Skeletal muscle satellite cell (primary cell): ENCODE measurements at regions not wholly inside any gene's neighbourhood (a gene's known extent, or its start where the extent isn't known, plus 50 kb on each side); places are given as distances from the start of the nearest gene placed in this dataset.
"Not testable (repeated sequence)": the region's sequence is repeated elsewhere in the genome, so short reads cannot be mapped to it uniquely, and the experiment has no call there.

Experiments
- H3K27me3 ChIP-seq: 2 replicates; pipeline ENCODE4 v1.7.0; 2013; ENCODE audit warnings: low read length; ENCODE audit not compliant: control insufficient read depth, insufficient read depth
- H3K36me3 ChIP-seq: 2 replicates; pipeline ENCODE4 v1.7.0; 2013; ENCODE audit warnings: mild to moderate bottlenecking, control low read depth, low read length; ENCODE audit not compliant: insufficient read depth
- H3K4me1 ChIP-seq: 2 replicates; pipeline ENCODE4 v1.7.0; 2013; ENCODE audit warnings: low read length; ENCODE audit not compliant: control insufficient read depth, insufficient read depth
- H3K4me2 ChIP-seq: 2 replicates; pipeline ENCODE4 v1.7.0; 2013; ENCODE audit warnings: mild to moderate bottlenecking, low read length
- H3K4me3 ChIP-seq: 2 replicates; pipeline ENCODE4 v1.7.0; 2013; ENCODE audit warnings: low read length
- H3K9ac ChIP-seq: 2 replicates; pipeline ENCODE4 v1.7.0; 2013; ENCODE audit warnings: mild to moderate bottlenecking, low read depth, low read length, moderate library complexity
- H3K9me3 ChIP-seq: replicated peaks from 2 replicates; pipeline ENCODE4 v1.7.0; 2013; ENCODE audit warnings: mild to moderate bottlenecking, control low read depth, low read length

- no peaks in the 10 kb centered on the region for H3K9me3 ChIP-seq
- no peaks in the 10 kb centered on the region for H3K36me3 ChIP-seq
Measured at GRCh38 chr2:19098467-19099160, 259.8 kb downstream of the OSR1 start.

GRCh38 chr2:19089476-19089875 lies 268.9 kb downstream of the OSR1 start:
- not testable (repeated sequence) for H3K4me3 ChIP-seq, H3K4me1 ChIP-seq, H3K9me3 ChIP-seq, H3K4me2 ChIP-seq, H3K9ac ChIP-seq, H3K36me3 ChIP-seq, H3K27me3 ChIP-seq

More at GRCh38 chr2:19098467-19099160, 259.8 kb downstream of the OSR1 start:
- Histone ChIP-seq H3K9ac (peak overlapping the region; percentile 42), H3K27me3 (no peaks in the 10 kb centered on the region), H3K4me1 (peaks cover 28% of the 10 kb centered on the region), H3K4me3 (no peak overlapping the region), H3K4me2 (peak overlapping the region; percentile 16)

- no peak overlapping the region for H3K9ac ChIP-seq
- no peaks in the 10 kb centered on the region for H3K27me3 ChIP-seq
- no peak overlapping the region for H3K4me2 ChIP-seq
- no peak overlapping the region for H3K4me3 ChIP-seq
- no peaks in the 10 kb centered on the region for H3K36me3 ChIP-seq
- no peaks in the 10 kb centered on the region for H3K9me3 ChIP-seq
- no peaks in the 10 kb centered on the region for H3K4me1 ChIP-seq
Measured at GRCh38 chr2:19086231-19086651, 272.2 kb downstream of the OSR1 start.

DNA sequence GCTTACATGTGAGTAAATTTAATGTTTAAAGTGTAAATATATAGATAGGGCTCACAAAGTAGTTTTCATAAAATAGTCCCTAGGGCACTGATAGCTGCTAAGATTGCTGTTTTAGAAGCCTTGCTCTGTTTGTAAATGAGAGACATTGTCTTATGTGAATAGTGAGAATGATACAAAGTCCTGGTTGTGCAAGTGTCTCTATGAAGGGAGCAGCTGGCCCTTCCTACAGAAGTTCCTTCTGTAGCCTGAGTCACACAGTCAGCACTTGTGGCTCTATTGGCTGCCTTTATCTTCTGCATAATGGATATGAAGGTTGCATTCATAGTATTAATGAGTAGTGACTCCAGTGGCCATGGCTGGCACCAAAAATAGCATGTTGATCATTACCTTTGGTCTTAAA lies 279.7 kb downstream of the OSR1 start:
- no peaks in the 10 kb centered on the region for H3K36me3 ChIP-seq
- H3K4me2 ChIP-seq, result no peak overlapping the region

DNA sequence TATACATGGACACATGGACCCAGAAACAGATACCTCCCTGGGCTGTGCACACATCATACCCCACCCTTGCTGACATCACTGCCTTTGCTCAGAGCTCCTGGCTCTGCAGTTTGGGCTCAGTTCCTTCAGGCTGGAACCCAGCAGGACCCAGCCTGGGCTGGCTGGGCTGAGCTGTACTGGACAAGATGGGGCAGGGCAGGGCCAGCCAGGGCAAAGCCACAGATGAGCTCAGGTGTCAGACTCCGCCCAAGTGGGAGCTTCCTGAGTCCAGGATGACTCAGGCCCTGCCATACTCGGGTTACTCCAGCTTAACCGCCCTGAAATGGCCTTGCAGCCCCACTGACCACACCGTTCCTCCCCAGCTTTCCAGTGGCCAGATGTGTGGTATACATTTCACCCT lies 284.9 kb downstream of the OSR1 start:
- Histone ChIP-seq H3K9me3 (no peaks in the 10 kb centered on the region), H3K4me2 (peak overlapping the region; percentile 13), H3K36me3 (no peaks in the 10 kb centered on the region), H3K9ac (no peak overlapping the region), H3K4me1 (peaks cover 13% of the 10 kb centered on the region), H3K27me3 (no peaks in the 10 kb centered on the region), H3K4me3 (no peak overlapping the region)

More for the DNA sequence above, 279.7 kb downstream of the OSR1 start:
- Histone ChIP-seq H3K4me1 (peaks cover 5% of the 10 kb centered on the region), H3K27me3 (no peaks in the 10 kb centered on the region), H3K9me3 (no peaks in the 10 kb centered on the region), H3K9ac (no peak overlapping the region), H3K4me3 (no peak overlapping the region)

DNA sequence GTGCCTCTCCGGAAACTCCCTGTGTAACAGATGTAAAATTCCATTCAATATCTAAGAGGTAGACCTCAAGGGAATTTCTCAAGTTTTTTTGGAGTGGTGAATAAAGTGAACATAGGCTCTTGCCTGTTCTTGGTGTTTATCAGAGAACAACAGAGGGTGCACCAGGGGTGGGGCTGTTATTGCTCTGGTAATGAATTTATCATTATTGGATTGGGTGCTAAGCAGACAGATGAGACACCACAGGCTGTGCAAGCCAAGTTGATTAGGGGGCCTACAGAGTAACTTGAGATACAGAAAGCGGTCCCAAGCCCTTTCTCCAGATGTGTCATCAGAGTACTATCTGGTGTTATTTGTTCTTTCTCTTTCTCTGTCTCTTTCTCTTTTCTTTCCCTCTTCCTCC lies 286.3 kb downstream of the OSR1 start:
- H3K36me3 ChIP-seq, result no peaks in the 10 kb centered on the region
- H3K9me3 ChIP-seq, result no peaks in the 10 kb centered on the region
- H3K4me1 ChIP-seq, result peaks cover 13% of the 10 kb centered on the region
- H3K9ac ChIP-seq, result no peak overlapping the region
- H3K4me3 ChIP-seq, result no peak overlapping the region
- no peak overlapping the region for H3K4me2 ChIP-seq
- no peaks in the 10 kb centered on the region for H3K27me3 ChIP-seq

DNA sequence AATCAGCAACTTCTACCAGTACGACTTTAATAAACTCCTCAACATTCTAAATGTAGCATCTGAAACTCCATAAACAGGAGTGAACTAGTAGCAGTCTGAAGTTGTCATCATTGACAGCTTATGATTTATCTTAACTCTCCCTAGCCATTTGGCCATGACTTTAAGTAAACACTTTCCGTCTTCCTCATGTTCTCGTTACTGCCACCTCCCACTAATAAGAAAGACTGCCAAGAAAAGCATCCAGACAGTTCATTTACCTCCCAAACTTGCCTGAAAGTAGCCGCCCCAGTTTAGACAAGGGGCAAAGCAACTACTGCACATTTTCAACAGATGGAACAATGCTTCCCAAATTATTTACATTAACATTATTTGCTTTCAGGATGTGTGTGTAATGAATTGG lies 287.5 kb downstream of the OSR1 start:
- Histone ChIP-seq H3K4me1 (peaks cover 13% of the 10 kb centered on the region), H3K4me3 (no peak overlapping the region), H3K27me3 (no peaks in the 10 kb centered on the region), H3K4me2 (no peak overlapping the region), H3K9me3 (no peaks in the 10 kb centered on the region), H3K36me3 (no peaks in the 10 kb centered on the region), H3K9ac (no peak overlapping the region)

- Histone ChIP-seq H3K4me1 (peaks cover 3% of the 10 kb centered on the region), H3K9ac (no peak overlapping the region), H3K36me3 (no peaks in the 10 kb centered on the region), H3K4me2 (no peak overlapping the region), H3K4me3 (no peak overlapping the region), H3K9me3 (no peaks in the 10 kb centered on the region), H3K27me3 (no peaks in the 10 kb centered on the region)
Measured at GRCh38 chr2:19068206-19068605, 290.2 kb downstream of the OSR1 start.

DNA sequence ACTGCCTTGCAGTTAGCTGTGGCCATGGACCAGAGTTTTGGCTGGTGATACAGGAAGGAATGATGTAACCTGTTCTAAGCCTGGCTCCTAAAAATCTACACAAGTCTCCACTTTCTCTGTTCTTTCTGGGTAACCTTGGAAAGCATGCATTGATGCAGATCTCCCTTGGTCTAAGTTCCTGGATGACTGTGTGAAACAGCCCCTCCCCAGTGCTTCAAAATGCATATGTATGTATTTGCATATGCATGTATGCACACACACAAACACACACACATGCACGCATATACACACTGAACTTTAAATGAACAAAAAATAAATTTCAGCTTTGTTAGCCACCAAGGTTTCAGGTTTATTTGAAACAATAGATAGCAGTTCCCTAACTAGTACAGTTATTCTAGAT lies 296.1 kb downstream of the OSR1 start:
- no peak overlapping the region for H3K9ac ChIP-seq
- no peaks in the 10 kb centered on the region for H3K4me1 ChIP-seq
- no peaks in the 10 kb centered on the region for H3K27me3 ChIP-seq
- H3K4me2 ChIP-seq, result no peak overlapping the region
- no peaks in the 10 kb centered on the region for H3K9me3 ChIP-seq
- H3K4me3 ChIP-seq, result no peak overlapping the region
- H3K36me3 ChIP-seq, result no peaks in the 10 kb centered on the region

DNA sequence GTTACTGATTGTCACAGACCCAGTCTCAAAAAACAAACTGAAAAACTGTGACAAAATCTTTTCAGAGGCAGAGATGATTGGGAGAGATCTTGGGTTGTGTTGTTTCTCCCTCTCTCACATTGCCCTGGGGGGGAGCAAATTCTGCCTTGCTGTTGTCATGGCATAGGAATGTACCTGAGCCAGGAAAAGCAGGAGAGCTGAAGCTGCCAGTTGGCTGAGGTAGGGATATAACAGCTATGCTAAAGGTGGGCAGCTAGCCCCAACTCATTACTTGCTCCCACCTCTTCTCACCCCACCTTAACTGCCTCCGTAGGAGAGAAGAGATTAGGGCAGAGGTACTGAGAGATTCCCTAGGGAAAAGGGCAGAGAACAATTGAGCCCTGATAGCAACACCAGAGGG lies 299.3 kb downstream of the OSR1 start:
- Histone ChIP-seq H3K9me3 (no peaks in the 10 kb centered on the region), H3K9ac (no peak overlapping the region), H3K27me3 (no peaks in the 10 kb centered on the region), H3K36me3 (no peaks in the 10 kb centered on the region), H3K4me2 (no peak overlapping the region), H3K4me1 (no peaks in the 10 kb centered on the region), H3K4me3 (no peak overlapping the region)

GRCh38 chr2:19051203-19051831 lies 307.1 kb downstream of the OSR1 start:
- Histone ChIP-seq H3K4me1 (peaks cover 12% of the 10 kb centered on the region), H3K4me2 (no peak overlapping the region), H3K9ac (no peak overlapping the region), H3K27me3 (no peaks in the 10 kb centered on the region), H3K36me3 (no peaks in the 10 kb centered on the region), H3K4me3 (no peak overlapping the region), H3K9me3 (no peaks in the 10 kb centered on the region)

GRCh38 chr2:19050354-19050753 lies 308.1 kb downstream of the OSR1 start:
- H3K27me3 ChIP-seq, result no peaks in the 10 kb centered on the region
- no peaks in the 10 kb centered on the region for H3K36me3 ChIP-seq
- H3K9me3 ChIP-seq, result no peaks in the 10 kb centered on the region
- no peak overlapping the region for H3K9ac ChIP-seq
- no peak overlapping the region for H3K4me3 ChIP-seq
- H3K4me2 ChIP-seq, result no peak overlapping the region
- H3K4me1 ChIP-seq, result peaks cover 12% of the 10 kb centered on the region
